NCI-H146 treated with DMSO at 0.1 percent for 48 hours (cell line): ENCODE measurements at regions not wholly inside any gene's neighbourhood (a gene's known extent, or its start where the extent isn't known, plus 50 kb on each side); places are given as distances from the start of the nearest gene placed in this dataset.

Source experiments
- DNase-seq: peaks from one replicate; lab custom pipeline; 2025; ENCODE audit not compliant: unreplicated experiment; lab: John Stamatoyannopoulos, UW

- DNase-seq: no peak
Observed at GRCh38 chr2:196433116-196433515, 206.4 kb upstream of the CCDC150 start.

DNA sequence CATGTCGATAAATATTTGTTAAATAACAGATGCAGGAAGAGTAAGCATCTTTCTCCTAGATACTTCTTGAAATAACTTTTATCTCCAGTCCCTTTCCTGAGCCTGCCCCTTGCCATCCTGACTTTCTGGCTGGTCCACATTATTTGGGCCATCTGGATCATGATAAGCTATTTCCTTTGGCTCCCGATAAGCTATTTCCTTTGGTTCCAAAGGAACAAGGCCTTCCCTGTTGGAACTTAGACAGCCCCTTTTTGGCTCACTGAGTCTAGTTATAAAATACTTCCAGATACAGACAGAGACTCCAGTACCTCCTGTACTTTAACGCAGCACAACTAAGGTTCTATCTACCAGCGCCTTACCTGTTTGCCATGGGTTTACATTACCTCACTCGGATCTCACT is 205.3 kb upstream of the CCDC150 start:
- no peak for DNase-seq

GRCh38 chr2:196435189-196435588 is 204.3 kb upstream of the CCDC150 start:
- DNase-seq: no peak

DNA sequence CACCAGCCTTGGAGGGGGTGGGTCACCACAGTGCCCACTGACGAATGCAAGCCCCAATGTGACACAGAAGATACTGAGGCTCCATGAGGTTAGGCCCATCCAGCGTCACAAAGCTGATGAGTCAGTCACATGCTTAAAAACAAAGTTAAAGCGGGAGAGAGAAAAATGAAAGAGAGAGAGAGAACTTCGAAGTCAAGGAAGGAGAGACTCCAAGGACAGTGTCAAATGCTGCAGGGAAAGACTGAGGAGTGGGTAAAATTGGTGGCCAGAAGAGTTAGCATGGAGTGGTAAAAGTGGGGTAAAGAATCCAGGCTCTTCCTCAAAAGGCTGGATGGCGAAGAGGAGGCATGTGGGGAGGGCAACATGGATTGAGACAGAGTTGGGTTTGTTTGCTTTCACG is 201.9 kb upstream of the CCDC150 start:
- DNase-seq: no peak

- no peak for DNase-seq
Observed at GRCh38 chr2:196439760-196440159, 199.8 kb upstream of the CCDC150 start.

- DNase-seq: no peak
Observed at GRCh38 chr2:196440413-196440812, 199.1 kb upstream of the CCDC150 start.

GRCh38 chr2:196441527-196441926 is 198.0 kb upstream of the CCDC150 start:
- DNase-seq: no peak

DNA sequence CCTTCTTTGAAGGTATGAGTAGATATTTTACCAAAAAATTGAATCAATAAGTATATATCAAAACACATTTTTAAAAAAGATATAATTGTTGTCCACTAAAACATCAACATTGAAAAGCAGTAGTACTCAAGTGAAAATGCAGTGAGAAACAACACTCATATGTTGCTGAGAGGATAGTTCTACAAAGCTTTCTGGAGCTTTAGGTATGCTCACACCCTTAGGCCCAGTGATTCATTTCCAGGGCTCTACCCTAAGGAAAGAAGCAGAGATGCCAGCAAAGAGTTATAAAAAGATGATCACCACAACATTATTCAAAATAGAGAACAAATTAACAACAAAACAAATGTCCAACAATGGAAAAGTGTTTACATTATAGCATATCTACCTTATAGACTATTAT is 197.3 kb upstream of the CCDC150 start:
- DNase-seq: no peak

DNA sequence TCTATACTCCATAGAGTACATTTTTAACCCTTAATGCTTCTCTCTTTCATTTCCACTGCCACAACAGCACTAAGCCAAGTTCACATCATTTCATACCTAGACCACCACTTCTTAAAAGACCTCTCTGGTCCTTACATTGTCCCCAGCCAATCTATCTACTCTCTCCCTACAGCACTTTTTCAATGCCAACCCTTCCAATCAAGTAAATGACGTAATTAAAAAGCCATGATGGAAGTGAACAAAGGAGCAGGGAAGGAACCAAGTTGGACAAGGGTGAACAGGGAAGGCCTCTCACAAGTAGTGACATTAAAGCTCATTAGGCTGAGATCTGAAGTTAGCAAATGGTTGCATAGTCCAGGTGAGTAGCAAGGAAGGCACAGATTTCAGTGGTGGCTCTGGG is 195.1 kb upstream of the CCDC150 start:
- no peak for DNase-seq

DNA sequence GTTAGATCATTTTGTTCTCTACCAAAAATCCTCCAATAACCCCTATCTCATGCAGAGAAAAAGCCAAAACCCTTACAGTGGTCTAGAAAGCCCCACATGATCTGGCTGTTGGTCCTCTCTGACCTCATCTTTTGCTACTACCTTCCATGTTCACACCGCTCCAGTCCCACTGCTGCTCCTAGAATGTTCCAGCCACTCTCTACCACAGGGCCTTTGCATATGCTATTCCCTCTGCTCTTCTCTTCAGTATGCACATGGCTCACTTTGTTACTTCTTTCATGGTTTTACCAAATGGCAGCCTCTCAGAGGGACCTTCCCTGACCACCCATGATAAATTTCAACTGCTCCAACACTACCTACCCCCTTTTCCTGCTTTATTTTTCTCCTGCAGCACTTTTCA is 193.5 kb upstream of the CCDC150 start:
- DNase-seq: no peak

- no peak for DNase-seq
Observed at GRCh38 chr2:196448407-196449079, 191.0 kb upstream of the CCDC150 start.

DNA sequence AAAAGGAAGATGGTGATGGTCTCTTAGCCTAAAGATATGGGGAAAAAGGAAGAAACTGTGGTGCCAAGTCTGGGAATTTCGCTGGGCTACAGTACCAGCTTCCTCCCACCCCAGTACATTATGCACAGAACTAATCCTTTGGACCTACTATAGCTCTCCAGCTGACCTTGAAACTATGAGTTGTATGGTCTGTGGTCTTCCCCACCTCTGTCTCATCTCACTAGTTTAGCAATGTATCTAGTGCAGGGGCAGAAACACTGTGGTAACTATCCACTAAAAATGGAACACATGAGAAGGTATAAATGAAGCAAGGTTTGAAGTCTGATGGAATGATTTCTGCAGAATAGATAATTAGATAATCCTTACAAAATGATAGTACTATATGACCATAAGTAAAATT is 190.4 kb upstream of the CCDC150 start:
- DNase-seq: no peak

DNA sequence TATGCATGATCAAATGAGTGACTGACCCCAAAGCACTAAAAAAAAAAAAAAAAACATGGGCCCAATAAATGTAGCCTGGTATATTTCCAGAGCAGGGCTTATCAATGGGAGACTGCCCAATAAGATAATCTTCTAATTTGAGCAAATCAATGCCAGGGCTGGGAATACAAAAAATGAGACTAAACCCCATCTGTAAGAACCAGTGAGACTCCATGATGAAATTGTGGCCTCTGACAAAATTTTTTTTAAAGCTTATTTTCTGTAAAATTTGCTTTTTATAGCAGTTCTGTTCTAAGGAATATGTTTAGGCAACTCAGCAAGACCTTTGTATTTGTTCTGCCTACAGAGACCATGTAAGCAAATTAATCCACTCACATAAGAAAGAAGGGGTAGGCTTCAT is 186.8 kb upstream of the CCDC150 start:
- DNase-seq: no peak

- DNase-seq: peak; percentile 5
Observed at GRCh38 chr2:196453613-196454047, 185.9 kb upstream of the CCDC150 start.

DNA sequence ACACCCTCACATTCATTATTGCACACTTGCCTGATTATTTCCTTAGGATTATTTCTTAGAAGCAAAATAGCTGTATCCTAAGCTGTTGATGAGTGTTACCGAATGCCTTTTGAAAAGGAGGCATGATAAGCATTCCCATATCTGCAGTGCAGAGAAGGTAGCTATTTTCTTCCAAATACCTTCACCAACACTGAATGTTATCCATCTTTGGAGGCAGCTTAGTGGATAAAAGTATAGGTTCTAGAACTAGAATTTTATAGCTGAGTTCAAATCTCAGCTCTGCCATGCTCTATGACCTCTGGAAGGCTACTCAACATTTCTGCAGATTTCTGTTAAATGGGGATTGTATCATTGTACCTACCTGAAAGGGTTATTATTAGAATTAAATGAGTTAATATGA is 185.0 kb upstream of the CCDC150 start:
- no peak for DNase-seq

DNA sequence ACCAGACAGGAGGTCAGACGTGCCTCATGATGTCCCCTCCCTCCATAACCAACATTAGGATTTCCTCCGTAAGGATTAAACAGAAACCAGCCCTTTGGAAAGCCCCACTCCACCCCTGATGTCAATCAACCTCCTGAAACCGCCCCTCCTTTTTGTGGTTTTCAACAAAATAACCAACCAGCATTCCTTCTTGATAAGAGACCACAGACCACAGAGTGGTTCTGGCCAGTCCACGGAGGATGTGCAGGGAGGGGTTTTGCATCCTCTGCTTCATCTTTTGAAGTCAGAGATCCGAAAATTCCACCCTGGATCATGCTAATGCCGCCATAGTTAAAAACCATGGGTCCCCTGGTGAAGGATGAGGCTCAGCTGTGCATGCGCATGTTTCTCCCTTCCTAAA is 180.0 kb upstream of the CCDC150 start:
- DNase-seq: no peak

- no peak for DNase-seq
Observed at GRCh38 chr2:196463706-196464105, 175.8 kb upstream of the CCDC150 start.

- no peak for DNase-seq
Observed at GRCh38 chr2:196464311-196464710, 175.2 kb upstream of the CCDC150 start.

GRCh38 chr2:196466581-196466980 is 172.9 kb upstream of the CCDC150 start:
- no peak for DNase-seq

GRCh38 chr2:196468394-196468793 is 171.1 kb upstream of the CCDC150 start:
- DNase-seq: no peak

GRCh38 chr2:196473617-196474016 is 165.9 kb upstream of the CCDC150 start:
- DNase-seq: no peak

- no peak for DNase-seq
Observed at GRCh38 chr2:196475611-196476010, 163.9 kb upstream of the CCDC150 start.

- DNase-seq: no peak
Observed at GRCh38 chr2:196478588-196478987, 160.9 kb upstream of the CCDC150 start.
